HepG2 (cell line): ENCODE measurements at regions not wholly inside any gene's neighbourhood (a gene's known extent, or its start where the extent isn't known, plus 50 kb on each side); places are given as distances from the start of the nearest gene placed in this dataset.

Source experiments
- ATAC-seq: fragments of 200-7000 bp; cut with Tn5 transposase; 3 replicates; pipeline ENCODE4 v1.9.1; 2020; ENCODE audit warnings: mild to moderate bottlenecking, moderate library complexity
- BruUV-seq: library from RNA; stranded (reverse); fragments of 400-500 nt; replicated peaks from 2 replicates; lab custom pipeline; 2021; lab: Mats Ljungman, UMichigan
- CTCF ChIA-PET: fragments of 300-600 bp; formaldehyde crosslinking; extraction: SDS; loops from one replicate; lab custom pipeline; 2021; ENCODE audit warnings: low total read pairs, inconsistent platforms, low intra/inter-chr PET ratio; lab: Yijun Ruan, JAX
- POLR2A ChIA-PET: fragments of 350-600 bp; sonication (Branson Sonifier 250); formaldehyde crosslinking; loops from one replicate; lab custom pipeline; 2020; ENCODE audit warnings: antibody characterized with exemption, inconsistent platforms; lab: Yijun Ruan, JAX
- DNase-seq: peaks from one replicate; pipeline ENCODE4 v3.0.0-alpha.2; 2015; ENCODE audit warnings: low spot score
- FAIRE-seq: peaks from 3 replicates; lab custom pipeline; 2011; peaks lifted over from hg19 to GRCh38; lab: Jason Lieb, UNC
- H2AFZ ChIP-seq: one replicate; pipeline ENCODE4 v1.6.1; 2011; ENCODE audit warnings: low read length, inconsistent platforms
- H3K27ac ChIP-seq: fragments of 300-600 bp; 3 replicates; pipeline ENCODE4 v1.8.0; 2011; ENCODE audit warnings: mixed run types, mild to moderate bottlenecking, mixed read lengths, low read length, inconsistent platforms; ENCODE audit not compliant: insufficient read depth; ENCODE audit errors: extremely low read length
- H3K27me3 ChIP-seq, 2 experiments: fragments of 200-600 bp in 1 of 2; 2 replicates in 1 of 2; 3 replicates in 1 of 2; pipeline versions ENCODE4 v1.6.0 to v1.8.0; 2011; ENCODE audit warnings: low read length in 2 of 2, mild to moderate bottlenecking in 2 of 2, moderate library complexity in 2 of 2, inconsistent platforms in 1 of 2; ENCODE audit not compliant: insufficient read depth in 2 of 2, control insufficient read depth in 1 of 2
- H3K36me3 ChIP-seq, 2 experiments: fragments of 200-600 bp in 1 of 2; replicated peaks in 1 of 2; 2 replicates in 1 of 2; 3 replicates in 1 of 2; pipeline versions ENCODE4 v1.5.1 to v1.8.0; 2011; ENCODE audit warnings: low read length in 2 of 2, inconsistent platforms in 1 of 2; ENCODE audit not compliant: insufficient read depth in 2 of 2, control insufficient read depth in 1 of 2
- H3K4me1 ChIP-seq: 2 replicates; pipeline ENCODE4 v1.5.1; 2012; ENCODE audit warnings: low read length, inconsistent platforms; ENCODE audit not compliant: insufficient read depth
- H3K4me2 ChIP-seq: 2 replicates; pipeline ENCODE4 v1.6.0; 2011; ENCODE audit warnings: low read depth, low read length, inconsistent platforms
- H3K4me3 ChIP-seq, 3 experiments: fragments of 200-600 bp in 1 of 3; sonication (generic), shearing (Covaris generic) in 1 of 3; replicated peaks in 1 of 3; 2 replicates each; pipeline ENCODE4 v1.5.1; 2011 to 2016; ENCODE audit warnings: low read length in 3 of 3, inconsistent platforms in 2 of 3, low read depth in 2 of 3, mild to moderate bottlenecking in 2 of 3, control low read depth in 1 of 3, mixed read lengths in 1 of 3; ENCODE audit not compliant: insufficient read depth in 1 of 3
- H3K79me2 ChIP-seq: one replicate; pipeline ENCODE4 v1.6.1; 2011; ENCODE audit warnings: low read length, inconsistent platforms; ENCODE audit not compliant: insufficient read depth
- H3K9ac ChIP-seq: 2 replicates; pipeline ENCODE4 v1.6.0; 2011; ENCODE audit warnings: mild to moderate bottlenecking, low read depth, low read length, inconsistent platforms; ENCODE audit not compliant: insufficient read depth
- H3K9me3 ChIP-seq: 2 replicates; pipeline ENCODE4 v1.5.1; 2012; ENCODE audit warnings: mild to moderate bottlenecking, low read length
- H4K20me1 ChIP-seq: 2 replicates; pipeline ENCODE4 v1.6.0; 2011; ENCODE audit warnings: inconsistent platforms, mild to moderate bottlenecking, low read length, moderate library complexity; ENCODE audit not compliant: insufficient read depth
- MLLT10 ChIP-seq: sonication (generic); formaldehyde crosslinking; IDR thresholded peaks from 2 replicates; pipeline ENCODE4 v1.4.0; 2020; ENCODE audit warnings: missing genetic modification reagents
- NFATC3 ChIP-seq: sonication (generic); formaldehyde crosslinking; IDR thresholded peaks from 2 replicates; pipeline ENCODE4 v1.5.1; 2020; ENCODE audit warnings: mild to moderate bottlenecking, missing genetic modification reagents
- RFX1 ChIP-seq: fragments of 450-650 bp; IDR thresholded peaks from 2 replicates; pipeline ENCODE4 v1.6.1; 2017
- ZBTB40 ChIP-seq, 2 experiments: fragments of 450-650 bp in 1 of 2; sonication (generic) in 1 of 2; formaldehyde crosslinking in 1 of 2; IDR thresholded peaks; 2 replicates each; pipeline versions ENCODE4 v1.6.1 to v1.8.0; 2016 to 2022; ENCODE audit warnings: antibody characterized with exemption in 1 of 2, mild to moderate bottlenecking in 1 of 2, missing genetic modification reagents in 1 of 2
- ZNF3 ChIP-seq: IDR thresholded peaks from 2 replicates; pipeline ENCODE4 v1.7.0; 2017; ENCODE audit warnings: inconsistent platforms
- ZNF691 ChIP-seq: sonication (generic); formaldehyde crosslinking; IDR thresholded peaks from 2 replicates; pipeline ENCODE4 v1.4.0; 2020; ENCODE audit warnings: missing genetic modification reagents, low read depth, mild to moderate bottlenecking, borderline replicate concordance
- ZNF740 ChIP-seq: sonication (generic); formaldehyde crosslinking; IDR thresholded peaks from 2 replicates; pipeline ENCODE4 v1.4.0; 2020; ENCODE audit warnings: missing genetic modification reagents
- WGBS: methylation state at CpG from one replicate; pipeline ENCODE4 v1.1.6; 2017; ENCODE audit warnings: low lambda C conversion rate; 5-methylcytosine and 5-hydroxymethylcytosine counted together
- in situ Hi-C: cut with HindIII; loops from 2 replicates; pipeline ENCODE4 v1.10.0; 2017; ENCODE audit warnings: low pct_unique_long_range_greater_than_20kb; ENCODE audit not compliant: extremely low pct_ligation_motif_present
- intact Hi-C: fragments of 100-400 bp; cut with micrococcal nuclease; formaldehyde crosslinking; loops from one replicate; pipeline ENCODE4 v1.10.0; 2022; ENCODE audit not compliant: unreplicated experiment

- Histone ChIP-seq H3K4me3 (no peak overlapping the region), H3K4me1 (no peaks in the 10 kb centered on the region), H2AFZ (no peak overlapping the region), H3K36me3 (no peaks in the 10 kb centered on the region), H3K9ac (no peak overlapping the region), H4K20me1 (no peaks in the 10 kb centered on the region), H3K27me3 (no peaks in the 10 kb centered on the region), H3K9me3 (peaks cover 48% of the 10 kb centered on the region), H3K27ac (no peak overlapping the region), H3K4me2 (no peak overlapping the region)
- in situ Hi-C loops (no loop called here), intact Hi-C loops (no loop called here)
- BruUV-seq = no TSS peak
- FAIRE-seq = no peak
- ChIA-PET POLR2A (no interaction called here), CTCF (no interaction called here)
- DNase-seq = no peak
- no peak for ATAC-seq
- 0% methylated on average over 1 of the region's 1 CpG for WGBS
- no peak for TF ChIP-seq ZBTB40 (IDR thresholded peaks at IDR 0.05)
- TF ChIP-seq ZBTB40 (CRISPR knock-in tag; IDR thresholded peaks at IDR 0.05) = no peak
- no peak for TF ChIP-seq ZNF691 (CRISPR knock-in tag)
- no peak for TF ChIP-seq ZNF740
- TF ChIP-seq NFATC3 (CRISPR knock-in tag) = no peak
- no peak for TF ChIP-seq MLLT10 (CRISPR knock-in tag)
- TF ChIP-seq ZNF3 (CRISPR knock-in tag) = no peak
- no peak for TF ChIP-seq RFX1
- TF ChIP-seq, all 625 proteins: peak for 0
- H3K79me2 ChIP-seq = no peaks in the 10 kb centered on the region
Observed at GRCh38 chr2:83055376-83056010, 1403.6 kb downstream of the SUCLG1 start.
